HG03457 (cell line): ENCODE measurements at regions not wholly inside any gene's neighbourhood (a gene's known extent, or its start where the extent isn't known, plus 50 kb on each side); places are given as distances from the start of the nearest gene placed in this dataset.

Source experiments
- ATAC-seq: cut with Tn5 transposase; IDR thresholded peaks from one replicate; pipeline ENCODE4 v1.9.1; 2021; ENCODE audit warnings: moderate number of reproducible peaks; ENCODE audit not compliant: unreplicated experiment

DNA sequence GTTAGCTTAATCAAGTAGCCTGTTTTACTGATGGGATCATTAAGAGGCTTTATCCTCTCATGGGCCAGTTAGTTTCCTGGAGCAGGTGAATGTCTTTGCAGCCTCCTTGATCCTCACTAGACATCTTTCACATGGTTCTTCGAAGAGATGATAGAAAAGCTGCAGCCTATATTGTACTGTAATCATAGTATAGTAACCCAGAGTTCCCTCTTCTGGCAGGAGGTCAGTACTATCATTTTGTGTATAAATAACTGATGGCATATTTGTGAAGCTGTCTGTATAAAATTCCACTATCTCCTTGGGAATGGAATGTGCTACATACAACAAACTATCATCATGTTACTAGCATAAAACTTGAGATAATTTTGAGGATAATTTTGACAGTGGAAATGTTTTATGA lies 123.8 kb upstream of the PRPS1L1 start:
- ATAC-seq = no peak

GRCh38 chr7:18153183-18153748 lies 125.6 kb upstream of the PRPS1L1 start:
- no peak for ATAC-seq

DNA sequence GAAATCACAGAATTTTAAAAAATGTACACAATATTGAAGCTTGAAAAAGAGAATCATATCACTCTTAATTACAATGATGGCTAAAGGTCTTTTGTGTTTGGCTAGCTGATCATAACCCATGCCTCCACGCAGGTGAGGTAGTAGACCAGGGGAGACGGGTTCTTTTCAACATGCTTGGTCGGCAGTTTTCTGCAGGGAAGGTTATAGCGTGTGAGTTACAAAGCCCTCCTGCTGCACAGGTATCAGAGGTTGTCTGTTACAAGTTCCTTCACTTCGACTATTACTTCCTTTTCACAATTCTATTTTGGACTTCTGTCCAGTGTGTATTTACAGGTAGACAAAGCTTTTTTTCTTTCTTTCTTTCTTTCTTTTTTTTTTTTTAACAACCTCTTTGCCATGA lies 127.1 kb upstream of the PRPS1L1 start:
- no peak for ATAC-seq

GRCh38 chr7:18157233-18157632 lies 129.6 kb upstream of the PRPS1L1 start:
- ATAC-seq = no peak

DNA sequence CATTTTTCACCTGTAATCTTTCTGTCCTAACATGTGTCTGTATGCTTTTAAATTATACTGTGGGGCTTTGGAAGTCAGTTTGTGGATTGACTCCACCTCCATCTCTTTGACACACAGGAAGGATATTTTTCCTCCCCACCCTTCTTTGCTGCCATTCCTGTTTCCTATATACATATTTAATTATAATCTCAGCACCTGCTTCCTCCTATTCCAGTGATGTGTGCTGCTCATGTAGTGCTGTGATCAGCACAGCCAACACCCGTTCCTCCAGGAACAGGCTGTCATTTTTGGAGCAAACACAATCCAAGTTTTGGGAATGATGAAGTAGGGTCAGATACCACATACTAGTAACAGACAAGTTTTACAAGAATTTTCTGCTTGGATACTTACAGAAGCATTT lies 135.0 kb upstream of the PRPS1L1 start:
- no peak for ATAC-seq

DNA sequence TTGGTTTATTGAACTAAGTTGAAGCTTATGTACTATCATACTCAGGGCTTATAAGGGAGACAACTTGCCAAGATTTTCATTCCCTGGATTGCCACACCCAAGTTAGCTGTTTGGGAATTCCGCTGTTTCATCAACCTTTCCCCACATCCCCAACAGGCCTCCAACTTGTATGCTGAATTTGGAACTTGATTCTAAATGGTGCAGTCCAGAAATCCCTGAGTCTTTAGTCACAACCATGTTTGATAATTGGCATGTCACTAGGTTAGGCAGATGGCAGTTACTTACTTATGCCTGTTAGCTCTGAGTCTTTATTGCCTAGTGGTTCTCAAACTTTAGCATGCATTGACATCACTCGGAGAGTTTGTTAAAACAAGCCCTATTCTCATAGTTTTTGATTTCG lies 135.4 kb upstream of the PRPS1L1 start:
- ATAC-seq = no peak

- no peak for ATAC-seq
Measured at GRCh38 chr7:18165166-18165565, 137.5 kb upstream of the PRPS1L1 start.

DNA sequence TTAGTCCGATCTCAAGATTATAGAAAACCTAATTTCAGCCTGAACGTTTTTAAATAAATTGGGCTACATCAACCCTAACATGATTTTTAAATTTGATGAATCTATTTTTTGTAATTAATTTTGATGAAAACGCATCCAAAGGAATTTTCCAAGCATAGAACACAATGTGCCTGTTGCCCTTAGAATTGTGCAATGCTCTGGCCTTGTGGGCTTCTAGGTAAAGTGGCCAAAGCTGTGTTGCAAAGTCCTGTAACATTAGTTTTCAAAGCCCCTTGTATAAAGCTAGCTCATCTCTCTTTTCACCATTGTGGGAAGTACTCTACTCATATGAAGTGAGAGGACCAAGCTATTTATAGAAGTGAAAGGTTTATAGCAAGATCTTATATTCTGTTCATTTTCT lies 138.4 kb upstream of the PRPS1L1 start:
- ATAC-seq = no peak

GRCh38 chr7:18167815-18168214 lies 140.2 kb upstream of the PRPS1L1 start:
- ATAC-seq = no peak

GRCh38 chr7:18174996-18175395 lies 147.3 kb upstream of the PRPS1L1 start:
- no peak for ATAC-seq

- no peak for ATAC-seq
Measured at GRCh38 chr7:18175801-18176450, 148.3 kb upstream of the PRPS1L1 start.

- ATAC-seq = no peak
Measured at GRCh38 chr7:18177129-18177814, 149.6 kb upstream of the PRPS1L1 start.

- ATAC-seq = peak; percentile 82
Measured at GRCh38 chr7:18177815-18178660, 150.4 kb upstream of the PRPS1L1 start.

DNA sequence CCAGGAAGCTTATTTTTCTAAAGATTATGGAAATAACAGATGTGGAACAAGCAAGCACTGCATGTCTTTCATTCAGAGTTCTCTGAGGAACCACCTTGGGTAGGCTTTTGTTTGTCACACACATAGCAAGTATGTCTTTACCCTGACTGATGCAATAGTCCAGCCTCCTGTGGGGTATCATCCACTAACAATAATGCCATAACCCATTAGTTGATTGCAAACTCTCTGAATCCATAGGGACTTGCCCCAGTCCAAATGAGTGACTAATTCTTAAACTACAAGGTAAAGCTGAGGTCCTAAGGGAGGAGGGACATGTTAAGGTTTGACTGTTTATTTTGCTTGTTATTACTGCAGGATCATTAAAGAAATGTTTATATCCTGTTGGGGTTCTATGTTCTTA lies 151.4 kb upstream of the PRPS1L1 start:
- ATAC-seq = no peak

DNA sequence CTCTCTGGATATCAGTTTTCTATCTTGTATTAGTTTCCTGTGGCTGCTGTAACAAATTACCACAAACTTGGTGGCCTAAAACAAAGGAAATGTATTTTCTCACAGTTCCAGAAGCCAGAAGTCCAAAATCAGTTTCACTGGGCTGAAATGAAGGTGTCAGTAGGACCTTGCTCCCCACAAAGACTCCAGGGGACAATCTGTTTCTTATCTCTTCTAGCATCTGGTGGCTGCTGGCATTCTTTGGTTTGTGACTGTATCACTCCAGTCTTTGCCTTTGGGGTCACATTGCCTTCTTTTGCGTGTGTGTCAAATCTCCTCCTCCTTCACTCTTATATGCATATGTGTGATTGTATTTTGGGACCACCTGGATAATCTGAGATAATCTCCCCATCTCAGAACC lies 153.0 kb upstream of the PRPS1L1 start:
- ATAC-seq = no peak

- ATAC-seq = no peak
Measured at GRCh38 chr7:18189500-18190126, 162.0 kb upstream of the PRPS1L1 start.

GRCh38 chr7:18191341-18191740 lies 163.7 kb upstream of the PRPS1L1 start:
- ATAC-seq = no peak

DNA sequence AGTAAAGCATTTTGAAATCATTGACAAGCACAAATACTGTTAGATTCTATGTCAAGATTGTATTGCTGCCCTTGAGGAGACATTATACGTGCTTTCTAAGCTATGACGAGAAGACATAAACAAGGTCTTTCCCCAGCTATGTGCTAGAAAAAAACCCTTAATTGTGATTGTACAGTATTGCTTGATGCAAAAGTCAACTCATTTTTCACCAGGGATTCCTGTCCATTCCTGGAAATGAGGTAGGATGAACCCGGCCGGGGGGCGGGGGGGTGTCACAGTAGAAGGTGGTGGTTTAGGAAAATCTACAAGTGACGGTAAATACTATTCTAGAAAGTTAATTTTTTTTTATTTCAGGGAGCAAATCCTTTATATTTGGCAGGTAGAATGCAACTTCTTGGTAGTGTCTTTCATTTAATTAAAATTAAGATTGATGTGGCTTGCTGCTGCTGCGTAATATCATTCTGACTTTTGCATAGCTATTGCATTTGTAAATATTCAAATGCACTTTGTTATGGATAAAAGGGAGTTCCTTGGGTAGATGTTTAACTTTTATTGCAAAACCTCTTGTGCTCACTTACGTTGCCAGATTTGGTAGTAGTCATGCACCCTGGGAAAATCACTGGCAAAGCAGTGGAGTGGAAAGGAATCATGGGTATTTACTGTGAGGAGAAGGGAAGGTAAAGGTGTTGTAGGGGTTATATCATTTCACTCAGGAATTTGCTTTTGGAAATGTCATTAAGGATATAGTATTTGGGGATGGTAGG lies 164.4 kb upstream of the PRPS1L1 start:
- ATAC-seq = no peak

- no peak for ATAC-seq
Measured at GRCh38 chr7:18194616-18195015, 167.0 kb upstream of the PRPS1L1 start.

DNA sequence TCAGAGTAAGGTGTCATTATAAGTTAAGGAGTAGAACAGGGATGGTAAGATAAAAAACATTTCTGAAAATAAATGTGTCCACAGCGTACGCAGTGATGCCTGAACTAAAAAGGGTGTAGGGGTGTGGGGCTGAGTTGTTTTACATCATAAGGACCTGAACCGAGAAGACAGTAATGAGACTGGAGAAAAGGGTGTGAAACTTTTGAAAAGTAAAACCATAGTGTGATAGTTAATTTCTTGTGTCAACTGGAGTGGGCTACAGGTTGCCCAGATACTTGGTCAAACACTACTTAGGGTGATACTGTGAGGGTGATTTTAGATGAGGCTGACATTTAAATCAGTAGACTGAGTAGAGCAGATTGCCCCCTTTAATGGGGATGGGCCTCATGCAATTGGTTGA lies 169.0 kb upstream of the PRPS1L1 start:
- ATAC-seq = no peak
